GM23338 (cell line): ENCODE measurements at regions not wholly inside any gene's neighbourhood (a gene's known extent, or its start where the extent isn't known, plus 50 kb on each side); places are given as distances from the start of the nearest gene placed in this dataset.

Experiments used
- ATAC-seq: fragments of 200-7000 bp; cut with Tn5 transposase; 3 replicates; pipeline ENCODE4 v1.9.1; 2020
- DNase-seq: peaks from one replicate; pipeline ENCODE4 v3.0.0-alpha.2; 2015; ENCODE audit warnings: low spot score
- H2AFZ ChIP-seq: fragments of 200-600 bp; sonication (generic); 2 replicates; pipeline ENCODE4 v1.8.0; 2016; ENCODE audit warnings: antibody characterized with exemption, mild to moderate bottlenecking, moderate library complexity
- H3F3A ChIP-seq: fragments of 200-600 bp; sonication (generic); replicated peaks from 2 replicates; pipeline ENCODE4 v1.8.0; 2017; ENCODE audit warnings: antibody characterized with exemption, mixed run types, low read depth
- H3K27ac ChIP-seq: fragments of 200-600 bp; sonication (generic); 2 replicates; pipeline ENCODE4 v1.6.1; 2016; ENCODE audit warnings: low read depth
- H3K27me3 ChIP-seq: fragments of 200-600 bp; sonication (generic); 2 replicates; pipeline ENCODE4 v1.8.0; 2016; ENCODE audit warnings: mild to moderate bottlenecking, mixed run types, moderate library complexity; ENCODE audit not compliant: insufficient read depth
- H3K36me3 ChIP-seq: fragments of 200-600 bp; sonication (generic); 2 replicates; pipeline ENCODE4 v1.8.0; 2016; ENCODE audit warnings: mild to moderate bottlenecking; ENCODE audit not compliant: insufficient read depth
- H3K4me1 ChIP-seq: fragments of 200-600 bp; sonication (generic); 2 replicates; pipeline ENCODE4 v1.8.0; 2016; ENCODE audit warnings: mild to moderate bottlenecking, moderate library complexity; ENCODE audit not compliant: insufficient read depth
- H3K4me2 ChIP-seq: fragments of 200-600 bp; sonication (generic); 2 replicates; pipeline ENCODE4 v1.7.1; 2017; ENCODE audit warnings: mixed run types
- H3K4me3 ChIP-seq: fragments of 200-600 bp; sonication (generic); 2 replicates; pipeline ENCODE4 v1.6.1; 2016; ENCODE audit warnings: mixed run types
- H3K79me2 ChIP-seq: fragments of 200-600 bp; sonication (generic); replicated peaks from 2 replicates; pipeline ENCODE4 v1.8.0; 2017; ENCODE audit warnings: mild to moderate bottlenecking; ENCODE audit not compliant: insufficient read depth
- H3K9me2 ChIP-seq: fragments of 200-600 bp; sonication (generic); 2 replicates; pipeline ENCODE4 v1.8.0; 2017; ENCODE audit not compliant: insufficient read depth
- H4K20me1 ChIP-seq: fragments of 200-600 bp; sonication (generic); replicated peaks from 2 replicates; pipeline ENCODE4 v1.8.0; 2017; ENCODE audit warnings: mild to moderate bottlenecking; ENCODE audit not compliant: insufficient read depth
- H3K27ac Mint-ChIP-seq: 2 replicates; pipeline ENCODE4 v1.8.0; 2020; ENCODE audit warnings: inconsistent platforms, mild to moderate bottlenecking, moderate library complexity, mixed read lengths
- H3K27me3 Mint-ChIP-seq: 3 replicates; pipeline ENCODE4 v1.8.0; 2022; ENCODE audit warnings: low read depth, mild to moderate bottlenecking, moderate library complexity, mixed read lengths, inconsistent platforms; ENCODE audit not compliant: insufficient read depth, poor library complexity
- H3K36me3 Mint-ChIP-seq: 3 replicates; pipeline ENCODE4 v1.8.0; 2021; ENCODE audit warnings: low read depth, mild to moderate bottlenecking, inconsistent platforms, moderate library complexity, mixed read lengths
- H3K4me1 Mint-ChIP-seq: 3 replicates; pipeline ENCODE4 v1.8.0; 2020; ENCODE audit warnings: mild to moderate bottlenecking, inconsistent platforms, mixed read lengths
- H3K4me3 Mint-ChIP-seq: 3 replicates; pipeline ENCODE4 v1.8.0; 2021; ENCODE audit warnings: moderate library complexity, mild to moderate bottlenecking, inconsistent platforms, mixed read lengths
- H3K9me3 Mint-ChIP-seq: 3 replicates; pipeline ENCODE4 v1.8.0; 2020; ENCODE audit warnings: moderate library complexity, mild to moderate bottlenecking, inconsistent platforms, mixed read lengths
- CREB1 ChIP-seq: fragments of 250-450 bp; sonication (Bioruptor Pico); IDR thresholded peaks from 2 replicates; pipeline ENCODE4 v1.5.0; 2020; ENCODE audit warnings: low read depth, mild to moderate bottlenecking, moderate library complexity
- ETS1 ChIP-seq: IDR thresholded peaks from 2 replicates; pipeline ENCODE4 v1.6.1; 2016; ENCODE audit warnings: antibody characterized with exemption
- EZH2 ChIP-seq: fragments of 200-600 bp; sonication (generic); IDR thresholded peaks from one replicate; pipeline ENCODE4 v1.8.0; 2017; ENCODE audit warnings: antibody characterized with exemption, mild to moderate bottlenecking, low read depth; ENCODE audit not compliant: unreplicated experiment
- NANOG ChIP-seq: IDR thresholded peaks from 2 replicates; pipeline ENCODE4 v1.6.1; 2016; ENCODE audit warnings: antibody characterized with exemption, borderline replicate concordance
- POLR2AphosphoS5 ChIP-seq: IDR thresholded peaks from 2 replicates; pipeline ENCODE4 v1.6.1; 2016; ENCODE audit warnings: antibody characterized with exemption, low read depth
- STAT1 ChIP-seq: IDR thresholded peaks from one replicate; pipeline ENCODE4 v1.6.1; 2016; ENCODE audit warnings: antibody characterized with exemption; ENCODE audit not compliant: unreplicated experiment
- ZNF462 ChIP-seq: fragments of 250-450 bp; sonication (Bioruptor Pico); IDR thresholded peaks from 2 replicates; pipeline ENCODE4 v1.5.0; 2020; ENCODE audit warnings: mild to moderate bottlenecking, moderate library complexity

GRCh38 chr15:39455471-39455991, 125.3 kb upstream of the THBS1 start (continued):
- TF ChIP-seq ZNF462 (CRISPR knock-in tag), result no peak

- peaks cover 2% of the 10 kb centered on the region for H3K27me3 Mint-ChIP-seq
- H3K4me3 Mint-ChIP-seq, result no peak overlapping the region
- no peaks in the 10 kb centered on the region for H3K9me3 Mint-ChIP-seq
- DNase-seq, result no peak
- Histone ChIP-seq H3K4me3 (no peak overlapping the region), H3K4me1 (no peaks in the 10 kb centered on the region; the same call in 1 of the 2 replicates), H3F3A (no peaks in the 10 kb centered on the region), H3K27ac (no peak overlapping the region), H3K9me2 (0 out of 2 replicates have a peak, but pooled peaks cover 6% of the 10 kb centered on the region), H3K36me3 (no peaks in the 10 kb centered on the region), H3K4me2 (no peak overlapping the region), H3K27me3 (no peaks in the 10 kb centered on the region), H4K20me1 (no peaks in the 10 kb centered on the region), H2AFZ (no peak overlapping the region), H3K79me2 (no peaks in the 10 kb centered on the region)
- ATAC-seq, result no peak
- H3K4me1 Mint-ChIP-seq, result peaks cover 6% of the 10 kb centered on the region; the same call in 2 of the 3 replicates
- no peak overlapping the region for H3K27ac Mint-ChIP-seq
- H3K36me3 Mint-ChIP-seq, result no peaks in the 10 kb centered on the region
- TF ChIP-seq ZNF462 (CRISPR knock-in tag), result no peak
- TF ChIP-seq CREB1 (CRISPR knock-in tag), result no peak
- no peak for TF ChIP-seq STAT1
- no peak for TF ChIP-seq ETS1
- TF ChIP-seq NANOG, result no peak
- no peak for TF ChIP-seq EZH2
- TF ChIP-seq POLR2AphosphoS5, result no peak
Measured at GRCh38 chr15:39456159-39456558, 124.7 kb upstream of the THBS1 start.
